GM11168 (cell line): ENCODE measurements at regions not wholly inside any gene's neighbourhood (a gene's known extent, or its start where the extent isn't known, plus 50 kb on each side); places are given as distances from the start of the nearest gene placed in this dataset.

ENCODE experiments used
- in situ Hi-C: fragments of 300-500 bp; cut with MboI; formaldehyde crosslinking; loops from one replicate; pipeline ENCODE4 v1.12.0; 2022; ENCODE audit warnings: low sequenced_read_pairs; ENCODE audit not compliant: unreplicated experiment

DNA sequence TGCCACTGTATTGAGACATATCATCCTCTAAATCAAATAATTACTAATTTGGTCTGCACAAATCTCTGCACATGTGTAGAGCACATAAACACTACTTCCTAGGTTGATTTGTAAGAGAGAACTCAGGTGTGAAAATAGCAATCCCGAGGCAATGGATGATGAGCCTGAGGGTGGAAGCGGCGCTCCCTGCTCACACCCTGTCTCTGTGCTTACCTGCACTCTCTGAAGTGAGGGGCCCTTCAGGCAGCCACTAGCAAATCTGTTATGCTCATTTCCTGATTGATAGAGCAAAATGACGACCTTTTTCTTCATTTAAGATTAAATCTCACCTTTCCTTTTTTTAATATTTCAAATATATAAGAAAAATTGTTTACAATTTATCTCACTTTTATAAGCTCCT is 1995.7 kb upstream of the AGA start:
- in situ Hi-C loops, result no loop called here

DNA sequence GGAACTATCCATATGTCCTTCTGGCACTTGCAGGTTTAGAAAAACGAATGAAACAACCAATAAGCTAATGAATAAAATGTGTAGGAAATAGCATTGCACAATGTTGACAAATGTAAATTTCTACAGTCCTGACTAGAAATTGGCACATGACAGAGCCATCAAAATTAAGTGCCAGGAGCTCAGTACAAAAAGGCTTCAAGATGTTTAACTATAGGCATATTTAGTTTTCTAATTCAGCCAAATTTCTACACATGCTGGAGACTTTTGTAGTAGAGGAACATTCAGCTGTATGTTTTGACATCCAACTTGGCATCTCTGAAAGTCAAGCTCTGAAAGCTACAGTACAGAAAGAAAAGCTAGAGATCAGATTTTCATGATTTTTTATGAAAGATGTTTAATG is 1999.4 kb upstream of the AGA start:
- in situ Hi-C loops, result no loop called here

DNA sequence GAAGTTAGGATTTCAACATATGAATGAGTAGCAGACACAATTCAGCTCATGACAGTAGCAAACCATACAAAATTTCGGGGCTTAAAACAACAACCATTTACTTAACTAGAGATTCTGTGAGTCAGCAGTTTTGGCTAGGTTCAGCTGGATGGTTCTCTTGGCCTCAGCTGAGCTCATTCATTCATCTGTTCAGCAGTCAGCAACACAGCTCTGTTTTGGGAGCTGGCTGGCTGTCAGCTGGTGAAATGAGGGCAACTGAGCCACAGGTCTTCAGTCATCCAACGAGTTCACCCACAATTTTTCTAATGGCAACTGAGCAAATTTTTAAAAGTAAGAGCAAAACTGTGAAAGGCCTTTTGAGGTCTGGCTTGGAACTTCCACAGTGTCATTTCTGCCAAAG is 2005.1 kb upstream of the AGA start:
- in situ Hi-C loops, result no loop called here

DNA sequence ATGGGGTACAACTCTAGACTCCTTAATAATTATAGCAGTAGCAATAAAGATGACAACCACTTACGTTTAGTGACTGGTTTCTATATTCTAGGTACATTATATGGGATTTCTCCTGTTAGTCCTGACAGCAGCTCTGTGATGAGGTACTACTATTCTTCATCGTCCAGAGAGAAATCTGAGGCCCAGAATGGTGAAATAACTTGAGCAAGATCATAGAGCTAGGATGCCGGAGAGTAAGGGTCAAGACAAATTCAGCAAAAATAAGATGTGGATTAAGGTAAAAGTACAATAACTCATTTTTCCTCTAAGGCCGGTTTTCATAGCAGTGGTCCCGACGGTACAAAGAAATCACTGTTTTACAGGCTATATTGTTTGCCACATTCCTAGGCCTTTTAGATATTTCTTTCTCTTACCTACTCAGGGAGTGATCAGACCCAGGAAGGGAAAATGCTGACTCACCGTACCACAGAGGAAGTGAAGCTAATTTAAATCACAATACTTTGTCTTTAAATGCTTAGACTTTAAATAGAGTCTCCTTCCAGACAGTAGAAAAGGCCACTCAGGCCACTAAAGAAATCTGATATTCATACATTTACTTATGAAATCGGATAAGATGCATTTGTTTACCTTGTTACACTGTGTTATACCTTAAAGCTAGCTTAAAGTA is 2023.0 kb upstream of the AGA start:
- in situ Hi-C loops, result no loop called here

DNA sequence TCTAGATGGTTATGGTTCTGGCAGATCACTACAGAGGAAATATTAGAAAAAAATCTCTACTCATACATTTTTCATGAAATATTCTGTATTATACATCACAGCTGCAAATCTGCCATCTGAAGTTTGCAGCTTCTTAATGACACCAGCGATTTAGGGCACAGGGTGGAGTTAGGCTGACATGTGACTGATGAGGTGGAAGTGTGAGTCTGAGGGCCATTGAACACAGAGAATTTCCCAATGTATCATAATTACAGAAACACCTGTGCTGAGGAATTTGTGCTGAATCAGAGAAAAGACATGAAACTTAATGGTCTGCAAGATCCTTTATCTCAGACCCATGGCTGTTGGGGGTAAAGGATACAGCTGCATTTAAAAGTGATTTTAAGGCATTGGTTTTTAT is 2025.6 kb upstream of the AGA start:
- in situ Hi-C loops, result no loop called here

DNA sequence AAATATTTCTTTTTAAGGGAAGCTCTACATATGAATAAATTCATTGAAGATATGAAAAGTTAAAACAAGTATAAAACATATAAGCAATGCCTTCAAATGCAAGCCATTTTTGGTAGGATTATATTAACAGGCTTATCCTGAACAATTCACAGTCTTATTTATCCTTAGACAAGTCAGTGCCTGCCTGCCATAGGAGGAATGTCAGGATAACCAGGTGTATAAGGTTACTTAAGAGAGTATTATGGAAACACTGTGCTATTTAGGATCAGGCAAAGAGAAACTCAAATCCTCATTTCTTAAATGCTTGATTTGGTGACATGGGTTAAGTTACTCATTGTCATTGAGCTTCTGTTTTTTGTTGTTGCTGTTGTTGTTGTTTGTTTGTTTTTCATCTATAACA is 2029.9 kb upstream of the AGA start:
- in situ Hi-C loops, result no loop called here

DNA sequence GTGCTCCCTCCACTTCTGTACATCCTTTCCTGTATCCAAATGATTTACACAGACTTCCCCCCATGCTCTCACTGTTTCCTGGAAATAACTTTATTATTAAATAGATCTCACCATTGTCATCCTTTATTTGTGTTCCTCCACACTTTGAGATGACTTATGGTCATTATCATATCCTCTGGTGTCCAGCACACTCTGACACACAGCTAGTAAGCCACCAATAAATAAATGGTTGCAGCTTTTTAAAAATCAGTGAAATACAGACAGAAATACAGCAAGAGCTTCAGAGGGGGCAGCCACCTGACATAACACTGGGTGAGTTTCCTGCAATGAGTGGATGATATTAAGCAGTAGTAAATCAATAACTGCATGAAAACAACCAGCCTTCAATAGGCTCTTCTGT is 2036.4 kb upstream of the AGA start:
- in situ Hi-C loops, result no loop called here

DNA sequence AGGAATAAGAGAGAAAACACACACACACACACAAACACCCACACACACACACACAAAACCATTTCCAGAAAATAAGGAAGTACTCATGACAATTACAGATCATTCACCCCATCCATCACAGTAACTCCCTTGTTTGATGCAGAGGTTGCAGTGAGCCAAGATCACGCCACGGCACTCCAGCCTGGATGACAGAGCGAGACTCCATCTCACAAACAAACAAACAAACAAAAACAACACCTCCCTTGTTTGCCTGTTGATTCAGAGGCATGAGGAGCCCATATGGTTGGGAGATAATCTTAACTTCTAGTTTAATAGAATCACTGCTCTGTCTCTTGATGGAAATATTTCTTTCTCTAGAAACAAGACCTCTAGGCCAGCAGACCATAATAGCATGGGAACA is 2043.5 kb upstream of the AGA start:
- in situ Hi-C loops, result no loop called here

DNA sequence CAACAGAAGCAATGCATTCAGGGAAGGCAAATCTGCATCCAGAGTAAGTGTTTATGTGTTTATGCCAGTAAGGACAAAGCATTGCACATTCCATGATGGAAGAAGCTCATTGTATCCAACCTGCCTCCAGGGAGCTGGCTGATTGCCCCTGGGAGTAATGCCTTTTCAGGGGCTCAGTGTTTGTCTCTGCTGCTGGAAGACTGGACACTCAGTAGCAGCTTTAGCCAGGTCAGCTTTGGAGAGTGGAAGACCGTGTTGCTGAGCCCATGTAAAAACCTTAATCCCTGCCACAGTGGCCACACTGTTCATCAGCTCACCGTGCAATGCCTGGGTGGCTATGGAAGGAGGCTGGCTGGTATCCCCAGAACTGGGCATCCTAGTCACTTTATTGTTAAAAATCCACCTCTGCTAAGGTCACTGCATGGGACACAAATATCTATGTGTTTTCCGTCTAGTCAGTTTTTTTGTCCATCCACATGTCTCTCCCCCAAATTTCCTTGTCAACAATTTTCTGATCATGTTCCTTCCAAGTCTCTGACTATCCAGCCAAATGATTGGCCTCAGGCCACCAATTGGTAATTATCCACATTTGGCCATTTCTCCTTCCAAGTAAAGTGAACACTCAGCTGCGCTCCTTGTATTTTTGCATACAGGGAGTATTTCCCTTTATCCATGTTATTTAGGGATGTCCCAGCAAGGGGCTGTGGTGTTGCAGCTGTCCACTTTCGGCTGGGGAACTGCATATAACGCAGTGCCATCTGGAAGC is 2044.5 kb upstream of the AGA start:
- in situ Hi-C loops, result no loop called here

DNA sequence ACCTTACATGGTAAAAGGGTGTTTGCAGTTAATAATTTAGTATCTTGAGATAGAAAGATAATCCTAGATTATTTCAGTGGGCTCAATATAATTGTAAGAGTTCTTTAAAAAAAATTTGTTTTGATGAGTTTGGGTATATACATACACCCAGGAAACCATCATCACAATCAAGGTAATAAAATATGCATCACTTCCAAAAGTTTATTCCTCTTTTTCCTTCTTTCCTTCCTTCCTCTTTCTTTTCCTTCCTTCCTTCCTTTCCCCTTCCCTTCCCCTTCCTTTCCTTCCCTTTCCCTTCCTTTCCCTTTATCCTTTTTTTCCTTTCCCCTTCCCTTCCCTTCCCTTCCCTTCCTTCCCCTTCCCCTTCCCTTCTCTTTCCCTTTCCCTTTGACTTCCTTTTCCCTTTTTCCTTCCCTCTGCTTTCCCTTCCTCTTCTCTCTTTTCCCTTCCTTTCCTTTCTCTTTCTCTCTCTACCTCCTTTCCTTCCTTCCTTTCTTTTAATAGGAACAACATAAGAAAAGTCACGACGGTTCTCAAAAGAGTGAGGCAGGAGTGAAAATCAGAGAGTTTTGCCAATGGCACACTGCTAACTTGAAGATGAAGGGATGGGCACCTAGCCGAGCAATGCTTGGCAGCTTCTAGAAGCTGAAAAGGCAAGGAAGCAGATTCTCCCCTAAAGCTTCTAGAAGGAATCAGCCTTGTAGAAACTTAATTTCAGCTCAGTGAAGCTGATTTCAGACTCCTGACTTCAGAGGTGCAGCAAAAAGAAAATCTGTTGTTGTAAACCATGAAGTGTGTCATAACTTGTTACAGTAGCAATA is 2050.2 kb upstream of the AGA start:
- in situ Hi-C loops, result no loop called here

DNA sequence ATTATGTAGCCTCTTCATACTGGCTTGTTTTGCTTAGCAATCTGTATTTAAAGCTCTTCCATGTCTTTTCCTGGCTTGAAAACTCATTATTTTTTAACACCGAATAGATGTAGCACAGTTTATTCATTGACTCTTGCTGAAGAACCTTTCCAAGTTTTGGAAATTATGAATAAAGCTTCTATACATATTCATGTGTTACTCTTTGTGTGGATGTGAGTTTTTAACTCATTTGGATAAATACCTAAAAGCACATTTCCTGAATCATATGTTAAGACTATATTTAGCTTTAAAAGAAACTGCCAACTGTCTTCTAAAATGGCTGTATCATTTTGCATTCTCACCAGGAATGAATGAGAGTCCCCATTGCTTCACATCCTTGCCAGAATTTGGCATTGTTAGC is 2061.7 kb upstream of the AGA start:
- in situ Hi-C loops, result no loop called here

DNA sequence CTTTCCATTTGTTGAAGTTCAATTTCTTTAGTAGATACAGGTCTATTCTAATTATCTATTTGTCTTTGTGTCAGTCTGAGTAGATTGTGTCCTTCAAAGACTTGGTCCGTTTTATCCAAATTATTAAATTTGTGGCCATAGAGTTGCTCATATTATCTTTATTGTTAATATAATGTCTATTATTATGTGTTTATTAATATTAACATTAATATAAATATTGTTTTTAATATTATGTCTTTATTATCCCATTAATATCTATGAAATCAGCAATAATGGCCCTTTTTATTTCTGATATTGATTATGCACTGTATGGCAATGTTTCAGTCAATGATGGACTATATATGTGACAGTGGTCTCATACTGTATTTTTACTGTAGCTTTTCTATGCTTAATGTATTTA is 2067.3 kb upstream of the AGA start:
- in situ Hi-C loops, result no loop called here

DNA sequence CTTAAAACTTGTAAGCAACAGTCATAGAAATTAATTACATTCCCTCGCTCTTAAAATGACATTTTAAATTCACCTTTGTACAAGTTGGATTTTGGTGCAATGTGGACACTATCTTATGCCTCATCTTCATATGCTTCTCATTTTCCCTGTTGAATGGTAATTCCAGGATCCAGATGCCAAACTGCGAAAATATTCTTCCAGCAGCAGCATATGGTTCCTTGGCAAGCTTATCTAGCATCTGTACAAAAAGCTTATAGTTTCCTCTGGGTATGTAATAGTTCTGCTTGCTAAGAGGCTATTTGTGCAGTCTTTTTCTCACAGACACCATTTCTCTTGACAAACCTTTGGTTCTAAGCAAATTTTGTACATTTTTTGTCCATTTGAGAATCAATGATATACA is 2079.7 kb upstream of the AGA start:
- in situ Hi-C loops, result no loop called here

DNA sequence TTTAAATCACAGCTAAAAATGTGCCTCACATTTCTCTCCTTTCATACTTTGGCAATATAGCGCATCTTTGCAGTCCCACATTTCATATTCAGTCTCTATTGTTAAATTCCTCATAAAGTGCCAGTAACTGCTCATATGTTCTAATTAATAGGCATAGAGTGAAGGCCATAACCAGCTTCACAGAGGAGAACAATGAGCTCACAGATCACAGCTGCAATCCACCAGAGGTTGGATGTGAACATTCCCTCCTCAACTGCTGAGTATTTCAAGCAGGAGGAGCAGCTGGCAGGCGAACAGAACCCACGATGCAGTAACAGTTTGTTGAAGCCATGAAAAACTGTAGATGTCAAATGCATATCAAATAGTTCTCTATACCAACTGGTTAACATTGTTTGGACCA is 2088.7 kb upstream of the AGA start:
- in situ Hi-C loops, result no loop called here

DNA sequence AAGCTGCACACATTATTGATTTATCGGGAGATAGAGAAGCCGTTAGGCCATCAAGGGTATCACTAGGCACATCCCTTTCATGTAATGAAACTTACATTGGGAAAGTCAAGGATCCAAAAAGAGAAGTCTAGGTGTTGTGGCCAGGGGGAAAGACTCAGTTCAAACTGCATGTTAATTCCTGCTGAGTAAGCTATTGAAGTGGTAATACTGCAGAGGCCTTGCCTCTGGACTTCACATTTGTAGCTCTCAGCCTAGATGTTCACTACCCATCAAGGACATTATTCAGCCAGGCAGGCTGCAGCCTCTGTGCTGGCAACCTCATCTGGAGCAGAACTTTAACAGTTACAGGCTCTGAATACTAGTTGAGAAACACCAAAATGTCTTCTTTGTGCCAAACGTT is 2094.5 kb upstream of the AGA start:
- in situ Hi-C loops, result no loop called here

DNA sequence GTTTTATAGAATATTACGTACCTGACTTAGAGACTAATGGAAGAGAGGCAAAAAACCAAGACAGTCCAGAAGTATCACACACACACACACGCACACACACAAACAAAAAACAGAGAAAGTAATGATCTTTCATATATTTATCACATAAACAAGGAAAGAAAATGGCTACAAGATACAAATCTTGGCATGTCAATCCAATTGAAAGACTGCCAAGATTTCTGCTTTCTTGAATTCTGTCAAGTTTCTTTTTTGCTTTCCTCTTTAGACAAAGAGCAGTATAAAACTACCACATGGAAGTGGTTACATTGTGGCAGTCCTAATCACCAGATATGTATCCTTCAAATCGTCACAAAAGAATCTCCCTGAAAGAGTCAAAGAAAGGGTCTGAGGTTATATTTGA is 2097.4 kb upstream of the AGA start:
- in situ Hi-C loops, result no loop called here

DNA sequence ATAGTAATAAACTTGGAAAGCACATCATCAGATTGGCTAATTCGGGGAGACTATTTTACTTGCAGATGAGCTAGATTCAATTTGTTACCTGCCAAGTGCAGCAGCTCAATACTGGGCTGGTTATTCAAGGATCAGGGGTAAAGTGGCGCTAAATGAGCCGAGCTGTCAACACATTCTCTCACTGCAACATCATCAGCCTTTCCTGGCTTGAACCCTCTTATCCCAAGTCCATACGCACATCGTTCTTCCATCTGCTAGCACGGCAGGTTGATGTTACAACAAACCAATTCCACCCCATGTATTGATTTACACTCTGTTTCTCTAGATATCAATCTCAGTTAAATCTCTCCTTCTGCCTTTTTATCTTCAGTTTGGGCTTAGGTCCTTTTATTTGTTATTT is 2101.5 kb upstream of the AGA start:
- in situ Hi-C loops, result no loop called here

DNA sequence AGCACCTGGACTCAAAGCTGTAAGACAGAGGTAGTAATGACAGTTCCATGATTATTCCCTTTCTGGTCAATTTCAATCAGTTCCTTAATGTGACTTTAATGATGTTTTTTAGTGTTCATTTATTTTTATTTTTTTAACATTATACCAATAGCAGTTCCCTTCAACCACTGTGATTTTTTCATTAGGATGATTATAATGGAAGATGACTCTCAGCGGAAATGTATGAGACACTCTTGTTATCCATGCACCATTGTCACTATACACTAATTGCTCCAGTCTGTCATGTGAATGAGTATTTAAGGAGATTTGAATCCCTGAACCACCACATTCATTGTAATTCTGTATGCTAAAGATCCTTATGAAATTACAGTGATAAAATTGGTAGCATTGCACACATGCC is 2102.3 kb upstream of the AGA start:
- in situ Hi-C loops, result no loop called here

DNA sequence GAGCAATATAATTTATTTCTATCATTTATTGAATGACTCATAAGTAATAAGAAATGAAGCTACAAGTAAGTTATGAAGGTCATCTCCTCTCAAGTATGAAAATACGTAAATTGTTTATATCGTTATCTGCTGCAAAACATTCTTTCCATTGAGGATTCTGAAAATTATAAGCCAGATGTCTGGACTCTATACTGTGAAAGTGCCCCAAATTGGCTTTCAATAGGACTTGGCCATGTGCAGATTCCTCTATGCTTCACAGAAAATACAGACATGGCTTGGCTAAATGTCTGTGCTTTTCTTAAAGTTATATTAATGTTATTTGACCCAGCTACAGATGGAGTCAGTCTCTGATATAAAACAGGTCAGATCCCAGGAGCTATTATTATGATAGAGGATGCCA is 2109.9 kb upstream of the AGA start:
- in situ Hi-C loops, result no loop called here

DNA sequence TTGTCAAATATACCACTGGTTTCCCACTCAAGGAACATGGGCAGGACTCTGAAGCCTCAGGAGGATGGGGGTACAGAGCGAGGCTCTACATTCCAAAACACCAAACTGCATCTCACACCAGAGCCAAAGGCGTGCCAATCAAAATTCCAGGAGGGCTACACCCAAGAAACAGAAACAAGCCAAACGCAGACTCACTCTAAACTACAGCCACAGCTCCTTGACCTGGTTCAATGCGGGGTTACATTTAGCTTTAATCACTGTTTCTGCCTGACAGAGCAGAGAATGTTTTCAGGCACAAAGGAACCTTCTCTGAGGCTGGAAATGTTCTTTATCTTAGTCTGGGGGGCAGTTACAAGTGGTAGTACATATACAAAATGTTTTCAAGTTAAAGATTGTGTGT is 2121.5 kb upstream of the AGA start:
- in situ Hi-C loops, result no loop called here

DNA sequence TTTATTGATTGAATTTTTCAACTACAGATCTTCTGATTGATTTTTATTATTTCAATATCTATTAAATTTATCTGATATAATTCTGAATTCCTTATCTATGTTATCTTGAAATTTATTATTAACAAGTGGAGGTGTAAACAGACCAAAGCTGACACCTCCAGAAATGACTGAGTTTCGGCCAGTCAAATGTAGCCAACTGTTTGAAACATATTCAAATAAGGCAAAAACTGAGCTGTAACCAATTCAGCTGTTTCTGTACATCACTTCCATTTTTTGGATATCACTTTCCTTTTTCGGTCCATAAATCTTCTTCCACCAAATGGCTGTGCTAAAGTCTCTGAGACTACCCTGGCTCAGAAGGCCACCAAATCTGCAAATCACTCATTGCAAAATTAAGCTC is 2127.3 kb upstream of the AGA start:
- in situ Hi-C loops, result no loop called here
